AG08396 (cell line): ENCODE measurements at regions not wholly inside any gene's neighbourhood (a gene's known extent, or its start where the extent isn't known, plus 50 kb on each side); places are given as distances from the start of the nearest gene placed in this dataset.
"Not testable (repeated sequence)": the region's sequence is repeated elsewhere in the genome, so short reads cannot be mapped to it uniquely, and the experiment has no call there.

ENCODE experiments used
- DNase-seq: peaks from one replicate; pipeline ENCODE4 v3.0.0; 2012; ENCODE audit warnings: low spot score, mixed read lengths

DNA sequence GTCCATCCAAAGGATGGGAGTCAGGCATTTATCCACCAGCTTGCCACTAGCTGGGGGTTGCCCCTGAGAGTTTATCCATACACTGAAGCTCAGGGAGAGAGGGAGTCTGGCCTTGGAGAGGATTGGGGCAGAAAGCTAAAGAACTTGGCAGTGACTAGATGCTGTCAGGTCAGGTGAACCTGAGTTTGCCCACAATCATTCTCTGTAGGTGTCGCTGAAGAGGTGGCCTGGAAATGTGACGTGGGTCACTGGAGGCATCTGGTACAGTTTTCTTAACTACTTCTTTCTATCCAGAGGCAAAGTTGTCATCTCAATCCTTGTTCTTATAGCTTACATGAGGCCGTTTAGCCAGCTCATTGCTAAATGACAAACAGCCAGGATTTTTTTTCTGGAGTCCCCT is 298.0 kb upstream of the CTNNB1 start:
- DNase-seq, result no peak

DNA sequence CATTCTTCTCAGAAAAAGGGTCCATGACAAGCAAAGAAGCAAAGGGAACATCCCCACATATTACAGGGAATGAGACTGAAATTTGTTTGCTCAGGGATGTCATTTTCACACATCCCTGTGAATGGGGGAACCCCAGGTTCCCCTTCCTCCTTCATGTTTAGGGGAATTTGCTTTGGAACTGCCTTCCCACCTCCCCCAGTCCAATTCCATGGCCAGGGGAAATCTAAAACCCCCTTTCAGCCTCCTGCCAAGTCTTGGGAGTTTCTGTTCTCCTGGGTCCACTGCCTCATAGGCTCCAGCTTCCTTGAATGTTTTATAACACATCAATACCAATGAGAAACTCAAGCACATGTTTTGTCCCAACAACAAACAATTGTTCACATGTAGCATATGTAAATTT is 297.5 kb upstream of the CTNNB1 start:
- no peak for DNase-seq

DNA sequence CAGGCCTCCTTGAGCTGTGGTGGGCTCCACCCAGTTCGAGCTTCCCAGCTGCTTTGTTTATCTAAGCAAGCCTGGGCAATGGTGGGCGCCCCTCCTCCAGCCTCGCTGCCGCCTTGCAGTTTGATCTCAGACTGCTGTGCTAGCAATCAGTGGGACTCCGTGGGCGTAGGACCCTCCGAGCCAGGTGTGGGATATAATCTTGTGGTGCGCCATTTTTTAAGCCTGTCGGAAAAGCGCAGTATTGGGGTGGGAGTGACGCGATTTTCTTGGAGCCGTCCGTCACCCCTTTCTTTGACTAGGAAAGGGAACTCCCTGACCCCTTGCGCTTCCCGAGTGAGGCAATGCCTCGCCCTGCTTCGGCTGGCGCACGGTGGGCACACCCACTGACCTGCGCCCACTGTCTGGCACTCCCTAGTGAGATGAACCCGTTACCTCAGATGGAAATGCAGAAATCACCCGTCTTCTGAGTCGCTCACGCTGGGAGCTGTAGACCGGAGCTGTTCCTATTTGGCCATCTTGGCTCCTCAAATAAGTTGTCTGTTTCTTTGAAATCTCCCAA is 291.3 kb upstream of the CTNNB1 start:
- DNase-seq, result not testable (repeated sequence)

DNA sequence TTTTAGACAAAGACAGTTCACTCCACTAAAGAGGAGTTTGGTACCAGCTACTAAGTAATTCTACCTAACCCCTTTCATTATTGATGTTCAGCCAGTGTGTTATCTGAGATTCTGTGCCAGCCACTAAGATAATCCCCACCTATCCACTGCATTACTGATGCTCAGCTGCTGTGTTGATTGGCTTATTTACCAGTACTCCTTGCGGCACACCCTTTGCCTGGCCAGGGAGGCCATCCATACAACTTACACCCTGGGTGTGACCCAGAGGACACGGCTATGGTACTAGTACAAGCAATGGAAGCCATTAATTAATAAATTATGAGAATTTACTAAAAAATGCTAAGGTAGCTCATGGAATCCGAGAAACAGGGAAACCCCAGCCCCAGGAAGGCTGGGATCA is 290.7 kb upstream of the CTNNB1 start:
- DNase-seq, result no peak

DNA sequence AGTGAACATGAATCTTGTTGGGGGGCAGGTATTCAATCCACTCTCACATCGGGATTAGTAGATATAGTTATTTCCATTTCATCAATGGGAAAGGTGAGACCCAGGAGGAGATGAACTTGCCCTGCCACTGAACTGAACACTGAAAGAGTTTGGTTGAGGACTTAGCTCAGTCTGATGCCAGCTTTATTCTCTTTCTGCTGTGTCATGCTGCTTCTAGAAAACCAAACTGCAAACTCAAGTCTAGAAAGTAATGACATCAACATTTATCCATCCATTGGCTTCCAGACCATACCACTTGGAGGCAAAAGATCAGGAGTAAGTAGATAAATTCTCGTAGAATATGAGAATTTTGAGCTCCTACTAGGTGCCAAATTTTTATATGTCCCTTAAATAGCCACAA is 288.0 kb upstream of the CTNNB1 start:
- no peak for DNase-seq

DNA sequence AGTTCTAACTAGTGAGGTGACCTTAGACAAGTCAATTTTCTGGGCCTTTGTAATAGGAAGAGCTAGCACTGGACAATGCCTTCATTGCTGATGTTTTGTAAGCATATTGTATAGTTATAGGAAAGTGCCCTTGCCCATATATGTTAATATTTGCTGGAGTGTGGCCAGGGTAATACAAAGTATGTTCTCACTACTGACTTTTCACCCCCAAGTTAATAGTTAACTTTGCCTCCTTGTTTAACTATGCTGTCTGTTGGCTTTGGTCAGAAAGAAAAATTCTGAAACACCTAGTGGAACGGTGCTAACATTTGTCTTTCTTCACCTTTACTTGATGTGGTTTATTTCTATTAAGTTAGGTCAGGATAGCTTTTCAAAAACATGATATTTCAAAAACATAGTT is 287.4 kb upstream of the CTNNB1 start:
- no peak for DNase-seq

DNA sequence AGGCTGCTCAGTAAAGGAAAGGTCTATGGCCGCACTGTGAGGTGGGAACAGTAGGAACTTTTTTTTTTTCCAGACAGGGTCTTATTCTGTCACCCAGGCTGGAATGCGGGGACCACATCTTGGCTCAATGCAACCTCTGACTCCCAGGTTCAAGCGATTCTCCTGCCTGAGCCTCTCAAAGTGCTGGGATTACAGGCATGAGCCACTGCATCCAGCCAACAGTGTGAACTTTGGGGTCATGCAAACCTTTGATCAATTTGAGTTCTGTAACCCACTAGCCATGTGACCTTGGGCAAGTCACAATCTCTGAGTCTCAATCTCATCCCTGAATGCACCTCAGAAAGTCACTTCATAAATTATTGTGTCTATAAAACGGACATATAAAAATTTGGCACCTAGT is 286.8 kb upstream of the CTNNB1 start:
- no peak for DNase-seq

DNA sequence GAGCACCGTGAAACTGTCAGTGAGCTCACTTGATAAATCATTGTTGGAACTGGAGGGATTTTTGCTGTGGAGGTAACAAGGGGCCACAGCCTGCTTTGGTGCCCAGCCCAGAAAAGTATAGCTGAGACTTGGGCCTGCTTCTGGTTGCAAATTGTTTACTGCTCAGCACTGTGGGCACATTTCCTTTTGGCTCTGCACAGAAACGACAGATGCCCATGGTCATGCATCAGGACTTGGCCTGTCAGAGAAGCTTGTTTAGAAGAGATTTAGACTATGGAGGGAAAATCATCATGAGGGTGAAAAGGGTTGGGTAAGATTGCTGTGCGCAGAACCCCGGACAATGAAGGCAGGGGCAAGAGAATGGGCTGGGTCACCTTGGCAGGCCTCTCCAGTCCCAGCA is 286.1 kb upstream of the CTNNB1 start:
- DNase-seq, result no peak

DNA sequence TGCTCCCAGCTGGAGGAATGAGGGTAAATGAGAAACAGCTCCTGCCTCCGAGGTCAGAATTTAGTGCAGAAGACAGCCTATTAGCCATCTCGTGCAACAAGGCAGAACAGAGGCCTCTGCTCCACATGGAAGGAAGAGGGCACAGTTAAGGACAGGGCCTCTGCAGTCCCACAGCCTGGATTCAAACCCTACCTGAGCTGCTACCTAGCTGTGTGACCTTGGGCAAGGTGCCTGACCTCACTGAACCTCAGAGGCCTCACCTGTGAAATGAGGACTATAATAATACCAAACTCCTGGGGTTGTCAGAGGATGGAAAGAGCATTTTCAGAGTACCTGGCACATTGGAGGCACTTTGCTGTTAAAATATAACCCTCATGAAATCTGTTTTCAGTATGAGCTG is 285.7 kb upstream of the CTNNB1 start:
- no peak for DNase-seq

DNA sequence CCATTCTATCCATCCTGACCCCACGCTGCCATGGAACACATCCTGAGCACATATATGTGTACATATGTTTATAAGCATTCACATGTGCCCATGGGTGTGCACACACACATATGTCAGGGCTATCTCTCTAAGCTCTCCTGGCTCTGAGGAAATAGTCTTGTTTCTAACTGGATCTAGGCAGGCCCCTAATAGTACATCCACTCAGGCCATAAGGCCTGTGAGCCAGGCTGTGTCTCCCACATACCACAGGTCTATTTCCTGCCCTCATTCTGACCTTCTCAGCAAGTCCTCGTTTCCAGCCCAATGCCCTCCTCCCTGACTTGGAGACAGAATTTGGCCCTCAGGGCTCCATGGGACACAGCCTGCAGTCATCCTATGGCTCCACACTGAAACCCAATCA is 284.8 kb upstream of the CTNNB1 start:
- DNase-seq, result no peak

DNA sequence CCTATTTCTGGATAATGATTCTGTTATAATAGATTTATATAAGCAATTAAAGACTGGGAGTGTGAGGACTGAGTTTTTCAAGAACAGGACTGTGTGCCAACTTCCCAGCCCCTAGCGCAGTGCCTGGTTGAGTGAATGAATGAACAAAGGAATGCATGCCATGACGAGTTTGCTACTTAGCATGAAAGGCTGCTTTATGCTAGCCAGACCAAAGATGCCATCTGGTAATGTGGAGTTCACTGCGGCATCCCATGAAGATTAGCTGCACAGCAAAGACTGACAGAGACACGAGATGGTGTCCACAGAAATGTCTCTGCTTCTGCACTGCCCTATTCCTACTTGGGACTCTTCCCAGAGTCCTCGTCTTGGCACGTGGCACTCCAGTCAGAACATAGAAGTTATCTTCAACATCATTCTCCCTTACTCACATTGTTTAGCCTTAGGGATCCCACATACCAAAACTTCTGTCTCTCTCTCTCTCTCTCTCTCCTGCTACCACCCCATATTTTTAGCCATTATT is 283.9 kb upstream of the CTNNB1 start:
- DNase-seq, result no peak

DNA sequence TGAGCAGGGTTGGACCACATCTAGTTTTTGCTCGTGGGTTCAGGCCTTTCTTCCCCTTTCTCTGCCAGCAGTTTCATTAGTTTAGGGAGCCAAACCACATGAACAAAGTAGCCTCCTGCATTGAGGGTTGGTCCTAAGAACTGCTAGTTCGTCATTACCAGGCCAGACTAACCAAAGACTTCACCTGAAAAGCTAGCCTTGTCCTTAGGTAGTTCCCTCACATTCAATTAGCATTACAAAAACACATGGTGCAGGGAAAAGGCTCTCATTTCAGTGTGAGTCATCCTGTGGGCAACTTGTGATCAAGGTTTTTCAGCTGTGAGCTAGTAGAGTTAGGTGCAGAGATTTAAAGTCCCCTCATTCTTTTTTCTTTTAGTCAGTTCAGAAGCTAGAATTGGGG is 279.3 kb upstream of the CTNNB1 start:
- no peak for DNase-seq

DNA sequence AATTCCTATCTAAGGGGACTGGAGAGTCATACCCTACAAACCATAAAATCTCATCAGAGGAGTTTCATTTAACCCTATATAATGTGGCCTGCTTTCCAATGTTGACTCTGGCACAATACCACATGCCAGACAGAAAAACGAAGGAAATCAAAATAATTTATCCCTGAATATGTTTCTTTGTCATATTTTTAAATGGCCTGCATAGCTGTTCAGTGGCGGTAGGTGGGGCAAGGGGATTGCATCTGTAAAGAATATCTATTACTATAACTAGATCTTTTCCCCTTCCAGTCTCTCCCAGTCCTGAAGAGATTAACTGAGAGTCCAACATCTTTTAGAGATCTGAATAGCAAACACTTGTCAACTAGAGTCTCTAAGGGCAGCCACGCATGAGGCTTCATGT is 278.1 kb upstream of the CTNNB1 start:
- DNase-seq, result no peak

DNA sequence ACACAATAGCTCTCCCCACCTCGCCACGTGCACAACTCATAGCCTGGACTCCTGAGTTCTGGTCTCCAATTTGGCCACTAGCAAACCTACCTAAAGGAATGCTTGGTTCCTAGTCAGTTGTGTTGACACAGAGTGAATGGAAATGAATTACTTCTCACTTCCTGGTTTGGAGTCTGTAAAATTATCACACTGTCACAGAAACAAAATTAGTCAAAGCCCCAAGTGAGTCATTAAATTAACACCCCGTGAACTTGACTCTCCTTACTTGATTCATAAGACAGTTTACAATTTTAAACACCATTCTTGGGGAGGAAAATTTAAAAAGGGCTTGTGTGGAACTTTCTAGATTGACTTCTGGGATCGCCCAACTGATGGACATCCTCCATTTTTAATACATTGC is 276.2 kb upstream of the CTNNB1 start:
- no peak for DNase-seq

DNA sequence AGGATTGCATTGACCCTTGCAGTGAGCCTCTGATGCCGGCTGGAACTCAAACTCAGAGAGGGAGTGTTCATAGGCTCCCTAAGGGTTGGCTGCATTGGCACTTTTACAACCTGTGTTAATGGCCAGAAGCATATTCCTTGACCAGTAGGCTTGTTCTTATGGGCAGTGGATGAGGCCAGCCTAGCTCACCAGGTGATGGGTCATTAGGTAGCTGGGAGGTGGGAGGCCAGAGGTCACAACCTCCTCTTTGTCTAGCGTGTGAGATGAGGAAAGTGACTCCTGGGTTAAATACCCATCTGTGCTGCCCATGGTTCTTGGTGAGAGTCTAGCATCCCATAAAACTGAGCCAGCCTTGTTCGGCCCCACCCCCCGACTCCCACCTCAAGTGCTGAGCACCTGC is 275.7 kb upstream of the CTNNB1 start:
- DNase-seq, result no peak

DNA sequence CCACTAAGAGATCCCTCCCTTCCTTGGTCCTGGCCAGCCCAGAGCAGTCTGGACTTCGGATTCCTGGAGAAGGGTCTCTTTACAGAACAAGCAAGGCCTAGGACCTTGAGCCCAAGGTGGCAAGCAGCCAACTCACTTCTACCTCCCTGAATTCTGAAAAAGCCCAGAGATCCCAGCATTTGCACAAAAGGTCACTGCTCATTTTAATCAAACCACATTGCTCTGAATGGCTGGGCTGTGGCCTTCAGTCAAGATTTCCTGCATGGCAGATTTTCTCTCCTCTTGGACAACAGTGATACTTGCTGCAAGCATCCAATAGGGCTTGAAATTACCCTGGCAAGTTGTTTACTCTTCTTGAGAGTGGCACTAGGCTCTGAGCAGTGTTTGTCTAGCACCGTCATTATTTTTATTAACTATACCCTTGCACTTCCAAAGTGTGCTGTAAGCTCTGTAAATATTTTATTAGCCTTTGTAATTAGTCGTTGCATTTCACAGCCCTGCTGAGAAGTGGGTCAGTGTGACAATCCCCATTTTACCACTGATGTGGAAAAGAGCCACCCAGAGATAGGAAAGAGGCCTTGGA is 274.7 kb upstream of the CTNNB1 start:
- no peak for DNase-seq

DNA sequence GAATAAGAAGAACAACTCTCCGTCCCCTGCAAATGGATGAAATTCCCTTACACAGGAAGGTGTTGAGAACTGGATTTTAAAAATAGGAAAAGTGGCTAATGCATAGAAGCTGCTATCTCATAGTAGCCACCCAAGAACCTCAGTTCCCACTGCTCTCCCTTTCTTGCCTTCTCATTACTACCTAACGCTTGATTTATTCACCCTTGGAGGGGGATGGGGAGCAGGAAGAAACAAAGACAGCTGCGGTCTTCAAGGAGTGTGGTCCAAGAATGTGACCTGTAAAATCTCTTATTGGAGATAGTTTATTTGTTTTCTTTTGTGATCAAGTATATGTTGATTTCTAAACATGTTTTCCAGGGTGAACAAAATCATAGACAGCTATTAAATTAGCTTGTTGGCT is 274.1 kb upstream of the CTNNB1 start:
- no peak for DNase-seq

DNA sequence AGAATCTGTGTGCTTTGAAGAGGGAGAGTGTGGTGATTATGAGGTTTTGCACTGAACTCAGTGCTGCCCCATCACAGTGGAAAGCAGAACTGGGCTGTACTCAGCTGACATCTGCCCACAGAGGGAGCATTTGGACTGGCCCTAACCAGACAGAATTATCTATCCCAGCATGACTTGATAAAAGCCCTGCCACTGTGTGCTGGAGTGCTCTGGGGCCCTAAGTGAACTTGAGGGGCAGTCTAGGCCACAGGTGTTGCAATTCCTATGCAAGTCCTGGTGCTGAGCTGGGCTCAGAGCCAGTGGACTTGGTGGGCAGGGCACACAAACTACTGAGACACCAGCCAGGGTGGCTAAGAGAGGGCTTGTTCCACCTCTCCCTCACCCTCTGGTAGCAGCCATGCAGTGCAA is 269.2 kb upstream of the CTNNB1 start:
- no peak for DNase-seq

DNA sequence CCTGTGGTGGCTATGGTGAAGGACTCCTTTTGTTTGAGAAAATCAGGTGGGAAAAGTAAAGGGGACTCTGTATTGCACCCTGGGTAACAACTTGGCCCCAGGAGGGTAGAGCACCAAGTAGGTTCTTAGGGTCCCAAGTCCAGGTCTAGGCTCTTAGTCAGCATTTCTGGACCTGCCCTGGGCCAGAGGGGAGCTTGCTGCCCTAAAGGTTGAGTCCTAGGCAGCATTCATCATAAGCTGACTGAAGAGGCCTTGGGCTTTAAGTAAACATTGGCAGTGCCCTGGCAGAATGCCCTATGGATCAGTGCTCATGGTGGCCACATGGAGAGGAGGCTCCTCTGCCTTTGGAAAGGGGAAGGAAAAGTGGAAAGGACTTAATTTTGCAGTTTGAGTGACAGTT is 268.5 kb upstream of the CTNNB1 start:
- DNase-seq, result no peak

DNA sequence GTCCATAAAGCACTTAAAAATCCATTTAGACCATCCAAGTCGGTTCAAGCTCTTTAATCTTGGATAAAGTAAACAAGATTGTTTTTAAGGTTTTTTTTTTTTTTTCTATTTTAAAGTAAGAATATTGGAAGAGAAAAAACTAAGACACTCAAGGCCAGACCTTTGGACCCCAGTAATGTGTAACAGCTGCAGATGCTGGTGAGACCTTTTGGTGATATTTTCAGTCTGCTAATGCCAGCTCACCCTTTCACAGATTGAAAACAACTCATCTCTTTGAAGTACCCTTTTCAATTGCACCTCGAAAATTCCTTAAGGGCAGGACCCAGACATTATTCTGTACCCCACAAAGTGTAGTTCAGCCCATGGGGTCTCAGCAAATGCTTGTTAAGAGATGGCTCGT is 260.7 kb upstream of the CTNNB1 start:
- DNase-seq, result no peak

DNA sequence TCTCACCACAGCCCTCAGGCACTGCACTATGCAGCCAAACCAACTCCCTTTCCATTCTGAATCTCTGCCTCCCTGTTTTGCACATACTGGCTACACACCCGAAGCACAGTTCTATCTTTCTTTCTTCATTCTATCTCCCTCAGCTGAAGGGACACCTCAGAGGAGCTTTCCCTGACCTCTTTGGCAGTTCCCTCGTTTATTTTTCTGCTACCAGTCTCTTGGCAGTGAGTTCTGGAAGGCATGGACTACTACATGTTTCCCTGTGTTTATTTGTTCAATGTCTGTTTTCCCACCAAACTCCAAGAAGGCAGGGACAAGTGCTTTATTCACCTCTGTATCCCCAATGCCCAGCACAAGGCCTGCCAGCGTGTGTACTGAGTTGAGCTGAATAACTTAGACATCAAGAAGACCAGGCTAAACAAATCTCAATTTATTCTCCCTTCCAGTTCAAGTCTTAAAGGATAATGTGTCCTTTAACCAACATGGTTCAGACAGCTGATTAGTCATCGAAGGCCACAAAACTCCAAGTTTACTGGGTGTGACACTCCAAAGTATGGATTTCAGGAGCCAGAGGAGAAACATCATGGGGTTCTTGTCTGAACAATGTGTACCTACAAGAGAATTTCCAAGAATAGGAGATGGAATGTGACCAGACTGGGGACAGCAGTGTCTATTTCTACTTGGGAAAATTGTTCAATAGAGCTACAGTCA is 260.1 kb upstream of the CTNNB1 start:
- no peak for DNase-seq

DNA sequence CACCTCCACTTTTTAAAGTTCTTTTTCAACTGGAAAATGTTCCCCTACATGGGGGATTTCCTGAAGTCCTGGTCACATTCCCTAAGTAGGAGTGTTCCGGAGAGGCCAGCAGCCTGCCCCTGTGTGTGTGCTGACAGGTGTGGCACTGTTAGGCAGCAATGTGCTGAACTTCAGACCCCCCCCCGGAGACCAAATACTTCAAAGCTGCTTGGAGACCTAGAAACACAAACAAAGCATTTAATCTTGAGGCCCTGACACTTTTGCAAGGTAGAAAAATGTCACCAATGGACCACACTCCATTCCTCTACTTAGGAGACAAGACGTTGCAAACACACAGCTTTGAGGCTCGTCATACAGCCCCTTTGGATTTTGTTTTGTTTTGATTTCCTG is 259.6 kb upstream of the CTNNB1 start:
- no peak for DNase-seq

DNA sequence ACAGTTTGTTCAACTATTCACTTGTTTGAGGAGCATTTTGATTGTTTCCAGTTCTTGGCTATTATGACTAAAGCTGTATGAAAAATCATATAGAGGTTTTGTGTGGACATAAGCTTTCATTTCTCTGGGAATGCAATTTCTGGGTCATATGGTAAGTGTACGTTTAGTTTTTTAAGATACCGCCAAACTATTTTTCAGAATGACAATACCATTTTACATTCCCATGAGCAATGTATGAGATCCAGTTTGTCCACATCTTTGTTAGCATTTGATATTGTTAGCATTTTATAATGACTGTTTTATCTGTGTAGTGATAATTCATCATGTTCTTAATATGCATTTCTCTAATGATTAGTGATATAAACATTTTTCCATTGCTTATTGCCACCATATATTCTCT is 258.7 kb upstream of the CTNNB1 start:
- no peak for DNase-seq

DNA sequence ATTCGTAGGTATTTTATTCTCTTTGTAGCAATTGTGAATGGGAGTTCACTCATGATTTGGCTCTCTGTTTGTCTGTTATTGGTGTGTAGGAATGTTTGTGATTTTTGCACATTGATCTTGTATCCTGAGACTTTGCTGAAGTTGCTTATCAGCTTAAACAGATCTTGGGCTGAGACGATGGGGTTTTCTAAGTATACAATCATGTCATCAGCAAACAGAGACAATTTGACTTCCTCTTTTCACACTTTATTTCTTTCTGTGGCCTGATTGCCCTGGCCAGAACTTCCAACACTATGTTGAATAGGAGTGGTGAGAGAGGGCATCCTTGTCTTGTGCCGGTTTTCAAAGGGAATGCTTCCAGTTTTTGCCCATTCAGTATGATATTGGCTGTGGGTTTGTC is 252.3 kb upstream of the CTNNB1 start:
- DNase-seq, result not testable (repeated sequence)
